HG03066 (cell line): ENCODE measurements at regions not wholly inside any gene's neighbourhood (a gene's known extent, or its start where the extent isn't known, plus 50 kb on each side); places are given as distances from the start of the nearest gene placed in this dataset.
"Not testable (repeated sequence)": the region's sequence is repeated elsewhere in the genome, so short reads cannot be mapped to it uniquely, and the experiment has no call there.

Source experiments
- ATAC-seq: cut with Tn5 transposase; IDR thresholded peaks from one replicate; pipeline ENCODE4 v1.9.1; 2021; ENCODE audit warnings: low read depth; ENCODE audit not compliant: unreplicated experiment

GRCh38 chr10:76815505-76815904 is 822.1 kb downstream of the KCNMA1 start:
- ATAC-seq = not testable (repeated sequence)

GRCh38 chr10:76811430-76811829 is 826.2 kb downstream of the KCNMA1 start:
- no peak for ATAC-seq

- no peak for ATAC-seq
These were observed 849.2 kb downstream of the KCNMA1 start for GRCh38 chr10:76788452-76788811.

- ATAC-seq = no peak
These were observed 849.7 kb downstream of the KCNMA1 start for GRCh38 chr10:76787746-76788451.

- no peak for ATAC-seq
These were observed 851.0 kb downstream of the KCNMA1 start for GRCh38 chr10:76786504-76787072.

GRCh38 chr10:76784076-76784475 is 853.5 kb downstream of the KCNMA1 start:
- ATAC-seq = no peak

- no peak for ATAC-seq
These were observed 857.8 kb downstream of the KCNMA1 start for GRCh38 chr10:76779796-76780301.

GRCh38 chr10:76778914-76779795 is 858.5 kb downstream of the KCNMA1 start:
- no peak for ATAC-seq

GRCh38 chr10:76774987-76775603 is 862.5 kb downstream of the KCNMA1 start:
- no peak for ATAC-seq

GRCh38 chr10:76769582-76769981 is 868.0 kb downstream of the KCNMA1 start:
- ATAC-seq = no peak

- no peak for ATAC-seq
These were observed 868.4 kb downstream of the KCNMA1 start for GRCh38 chr10:76769161-76769560.

GRCh38 chr10:76766682-76767081 is 870.9 kb downstream of the KCNMA1 start:
- ATAC-seq = no peak

GRCh38 chr10:76764921-76765320 is 872.7 kb downstream of the KCNMA1 start:
- not testable (repeated sequence) for ATAC-seq

- no peak for ATAC-seq
These were observed 873.4 kb downstream of the KCNMA1 start for GRCh38 chr10:76764177-76764576.

- no peak for ATAC-seq
These were observed 874.2 kb downstream of the KCNMA1 start for GRCh38 chr10:76763376-76763775.

- no peak for ATAC-seq
These were observed 877.9 kb downstream of the KCNMA1 start for GRCh38 chr10:76759681-76760080.

- ATAC-seq = no peak
These were observed 894.4 kb downstream of the KCNMA1 start for GRCh38 chr10:76743169-76743568.

- ATAC-seq = no peak
These were observed 897.1 kb downstream of the KCNMA1 start for GRCh38 chr10:76740514-76740913.

- no peak for ATAC-seq
These were observed 898.6 kb downstream of the KCNMA1 start for GRCh38 chr10:76738991-76739390.

- no peak for ATAC-seq
These were observed 900.6 kb downstream of the KCNMA1 start for GRCh38 chr10:76736815-76737618.
